Inflammatory macrophage treated with lipopolysaccharide for 1 hour (primary cell): ENCODE measurements at regions not wholly inside any gene's neighbourhood (a gene's known extent, or its start where the extent isn't known, plus 50 kb on each side); places are given as distances from the start of the nearest gene placed in this dataset.

Experiments
- DNase-seq, 2 donors: peaks; one replicate each; pipeline ENCODE4 v3.0.0-alpha.2; 2020 to 2022

DNA sequence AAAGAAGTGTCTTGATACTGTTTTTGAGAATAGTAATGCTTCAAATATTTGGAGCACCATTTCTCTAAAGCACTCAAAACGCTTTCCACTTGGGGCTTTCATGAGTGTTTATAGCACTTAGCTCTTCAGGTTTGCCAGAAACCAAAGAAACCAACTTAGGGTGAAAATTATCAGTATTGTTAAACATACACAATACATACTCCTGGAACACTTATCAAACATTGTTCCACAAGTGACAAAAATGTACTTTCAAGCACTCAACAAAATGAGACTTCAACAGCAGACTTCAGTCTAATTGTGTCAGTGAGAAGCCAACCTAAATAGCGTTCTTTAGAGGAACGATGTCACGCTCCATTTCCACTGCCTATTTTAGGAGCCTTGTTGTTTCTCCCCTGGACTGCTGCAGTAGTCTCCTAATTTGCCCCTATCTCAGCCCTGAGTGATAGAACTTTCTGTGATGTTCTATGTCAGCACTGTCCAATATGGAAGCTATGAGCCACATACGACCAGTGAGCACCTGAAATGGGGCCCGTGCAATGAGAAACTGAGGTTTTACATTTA is 461.3 kb downstream of the KIF16B start:
- no peak for DNase-seq

DNA sequence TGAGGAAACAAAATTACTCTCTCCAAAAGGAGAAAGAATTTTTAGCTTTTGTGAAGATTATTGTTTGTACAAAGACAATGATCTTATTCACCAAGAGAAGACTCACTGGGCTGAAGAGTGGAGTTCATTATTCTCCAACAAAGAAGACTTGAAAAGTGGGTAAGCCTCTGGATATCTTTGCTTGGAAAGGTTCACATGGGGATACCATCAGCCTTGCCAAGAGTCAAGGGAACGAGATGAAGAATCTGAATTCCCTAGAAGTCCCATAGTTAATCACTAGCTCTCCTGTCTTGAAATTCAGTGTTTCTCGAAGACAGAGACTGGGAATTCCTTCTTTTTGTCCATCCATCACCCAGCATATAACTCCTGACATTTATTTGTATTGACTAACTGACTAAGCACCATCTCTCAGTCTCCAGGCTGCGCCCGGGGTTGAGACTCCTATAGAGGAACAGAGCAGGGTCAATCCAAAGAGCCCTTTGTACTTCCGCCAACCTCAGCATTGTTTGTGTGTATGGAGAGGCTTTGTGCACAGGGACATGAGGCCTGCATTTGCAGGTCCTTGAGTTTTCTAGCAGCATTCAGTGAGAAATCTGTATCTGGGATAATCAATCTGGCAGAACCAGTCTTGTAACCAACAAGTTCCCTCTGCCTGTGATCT is 461.9 kb downstream of the KIF16B start:
- DNase-seq: no peak

DNA sequence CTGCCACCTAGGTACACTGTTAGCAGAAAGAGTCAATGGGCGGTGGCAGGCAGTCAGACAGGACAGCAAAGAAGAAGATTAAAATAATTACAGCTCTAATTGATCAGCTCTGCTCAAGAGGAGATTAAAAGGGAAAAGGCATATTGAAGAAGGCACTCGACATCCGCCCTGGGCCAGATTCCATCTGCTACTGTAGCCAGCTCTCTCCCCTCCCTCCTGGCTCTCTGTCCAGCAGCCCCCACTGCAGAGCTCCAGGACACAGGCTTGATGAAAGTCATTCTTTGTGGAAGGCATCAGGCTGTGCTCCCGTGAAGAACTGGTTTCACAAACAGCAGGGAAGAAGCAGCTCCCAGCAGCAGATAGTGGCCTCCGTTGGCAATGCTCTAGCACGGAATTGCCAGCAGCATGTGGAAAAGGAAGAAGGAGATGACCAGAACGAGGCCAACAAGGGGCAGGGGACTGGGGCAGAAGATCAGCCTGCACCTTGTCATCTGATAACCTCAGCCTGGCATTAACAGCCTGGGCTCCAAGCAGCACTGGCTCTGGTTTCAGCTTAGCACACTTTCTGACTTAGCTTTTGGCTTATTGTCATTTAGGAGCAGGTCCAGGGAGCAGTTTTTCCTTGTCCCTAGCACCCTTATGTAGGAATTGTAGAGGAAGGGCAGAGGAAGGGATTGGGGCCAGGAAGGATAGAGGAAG is 465.9 kb downstream of the KIF16B start:
- DNase-seq: no peak

DNA sequence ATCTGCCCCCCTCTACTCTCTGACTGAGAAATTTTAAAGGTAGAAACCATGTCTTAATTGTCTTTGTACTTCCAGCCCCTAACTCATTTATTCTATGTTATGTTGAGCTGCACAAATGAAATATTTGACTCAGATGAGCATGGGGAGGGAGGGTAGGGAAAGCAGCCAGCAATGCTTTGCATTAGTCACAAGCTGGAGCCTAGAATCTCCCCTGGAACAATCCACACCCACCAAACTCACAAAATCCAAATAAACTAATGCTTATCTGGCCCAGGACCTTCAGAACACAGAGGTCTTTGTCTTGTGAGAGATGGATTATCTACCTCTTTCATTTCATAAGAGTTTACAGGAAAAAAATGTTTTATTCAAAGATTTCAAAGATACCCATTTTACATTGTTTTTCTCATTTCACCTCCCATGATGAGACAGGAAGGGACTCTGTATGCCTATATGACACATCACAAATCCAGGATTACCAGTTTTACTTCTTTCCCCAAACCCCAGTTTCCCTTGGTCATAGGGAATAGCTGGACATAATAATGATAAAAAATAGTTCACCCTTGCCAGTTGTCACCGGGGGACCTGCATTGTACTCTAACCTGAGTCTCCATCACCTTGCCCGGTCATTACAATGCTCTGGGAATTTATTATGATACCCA is 466.9 kb downstream of the KIF16B start:
- DNase-seq: no peak

- no peak for DNase-seq
Measured at GRCh38 chr20:16104783-16105182, 468.5 kb downstream of the KIF16B start.
